HCT116 (cell line): ENCODE measurements at regions not wholly inside any gene's neighbourhood (a gene's known extent, or its start where the extent isn't known, plus 50 kb on each side); places are given as distances from the start of the nearest gene placed in this dataset.

Experiments used
- ATAC-seq: fragments of 200-7000 bp; cut with Tn5 transposase; 2 replicates; pipeline ENCODE4 v1.9.1; 2020; ENCODE audit warnings: mild to moderate bottlenecking, moderate library complexity
- BruUV-seq: library from RNA; stranded (reverse); fragments of 400-500 nt; replicated peaks from 2 replicates; lab custom pipeline; 2021; lab: Mats Ljungman, UMichigan
- CTCF ChIA-PET: fragments of 300-600 bp; sonication (Branson Sonifier 250); formaldehyde crosslinking; loops from one replicate; lab custom pipeline; 2021; ENCODE audit warnings: antibody characterized with exemption; lab: Charles Lee
- POLR2A ChIA-PET: fragments of 300-600, 350-600 bp; sonication (Branson Sonifier 250); formaldehyde crosslinking; loops from one replicate; lab custom pipeline; 2021; ENCODE audit warnings: antibody characterized with exemption; lab: Charles Lee
- RAD21 ChIA-PET, 2 experiments: fragments of 300-600 bp; sonication (Branson Sonifier 250); formaldehyde crosslinking; loops; one replicate each; lab custom pipeline; 2023; ENCODE audit warnings: low total read pairs in 2 of 2; ENCODE audit not compliant: uncharacterized antibody in 2 of 2, unreplicated experiment in 2 of 2, low non-redundant PET in 1 of 2; lab: Charles Lee
- DNase-seq: peaks from one replicate; pipeline ENCODE4 v3.0.0-alpha.2; 2010; ENCODE audit warnings: low read depth, low spot score
- H2AFZ ChIP-seq: fragments of 200-600 bp; shearing (Covaris generic), sonication (generic); 2 replicates; pipeline ENCODE4 v1.6.1; 2017; ENCODE audit warnings: low read depth, mixed run types, mixed read lengths, antibody characterized with exemption, low read length; ENCODE audit not compliant: poor library complexity, severe bottlenecking
- H3K27ac ChIP-seq: 2 replicates; pipeline ENCODE4 v1.5.1; 2012; ENCODE audit warnings: low read depth, low read length
- H3K27me3 ChIP-seq: fragments of 200-600 bp; sonication (generic); 2 replicates; pipeline ENCODE4 v1.6.1; 2016; ENCODE audit warnings: mixed run types, low read length, mixed read lengths; ENCODE audit not compliant: insufficient read depth
- H3K36me3 ChIP-seq, 2 experiments: fragments of 200-500 bp in 1 of 2; fragments of 200-600 bp in 1 of 2; sonication (Bioruptor generic) in 1 of 2; sonication (generic) in 1 of 2; 2 replicates each; pipeline versions ENCODE4 v1.5.1 to v1.6.1; 2014 to 2016; ENCODE audit warnings: low read length in 2 of 2, inconsistent platforms in 1 of 2, mixed read lengths in 1 of 2, mixed run types in 1 of 2; ENCODE audit not compliant: insufficient read depth in 2 of 2, control insufficient read depth in 1 of 2
- H3K4me1 ChIP-seq, 2 experiments: fragments of 200-600 bp in 1 of 2; sonication (generic) in 1 of 2; 2 replicates each; pipeline versions ENCODE4 v1.5.1 to v1.6.1; 2012 to 2017; ENCODE audit warnings: low read length in 2 of 2, inconsistent platforms in 1 of 2, mild to moderate bottlenecking in 1 of 2, mixed read lengths in 1 of 2, mixed run types in 1 of 2, moderate library complexity in 1 of 2; ENCODE audit not compliant: insufficient read depth in 2 of 2, control insufficient read depth in 1 of 2
- H3K4me2 ChIP-seq: fragments of 200-600 bp; sonication (generic); 2 replicates; pipeline ENCODE4 v1.6.1; 2017; ENCODE audit warnings: mixed run types, low read length, mixed read lengths
- H3K4me3 ChIP-seq, 2 experiments: fragments of 200-600 bp in 1 of 2; sonication (generic) in 1 of 2; replicated peaks in 1 of 2; 2 replicates each; pipeline ENCODE4 v1.5.1; 2011 to 2016; ENCODE audit warnings: low read length in 2 of 2, control low read depth in 1 of 2, low read depth in 1 of 2, mild to moderate bottlenecking in 1 of 2, mixed read lengths in 1 of 2, mixed run types in 1 of 2
- H3K79me2 ChIP-seq: fragments of 200-600 bp; sonication (generic); 2 replicates; pipeline ENCODE4 v1.6.1; 2017; ENCODE audit warnings: mild to moderate bottlenecking, mixed run types, low read length, moderate library complexity, mixed read lengths; ENCODE audit not compliant: insufficient read depth
- H3K9ac ChIP-seq: fragments of 200-600 bp; sonication (generic); 2 replicates; pipeline ENCODE4 v1.6.1; 2016; ENCODE audit warnings: low read length, mixed read lengths
- H3K9me2 ChIP-seq: fragments of 200-600 bp; sonication (generic), shearing (Covaris generic); 2 replicates; pipeline ENCODE4 v1.6.1; 2017; ENCODE audit warnings: mixed run types, mild to moderate bottlenecking, moderate library complexity; ENCODE audit not compliant: insufficient read depth
- H3K9me3 ChIP-seq, 2 experiments: fragments of 200-500 bp in 1 of 2; fragments of 200-600 bp in 1 of 2; sonication (Bioruptor generic) in 1 of 2; sonication (generic) in 1 of 2; 2 replicates each; pipeline ENCODE4 v1.6.1; 2014 to 2017; ENCODE audit warnings: low read length in 2 of 2, mixed read lengths in 2 of 2, inconsistent platforms in 1 of 2, low read depth in 1 of 2, mild to moderate bottlenecking in 1 of 2, mixed run types in 1 of 2, moderate library complexity in 1 of 2; ENCODE audit not compliant: control insufficient read depth in 1 of 2, insufficient read depth in 1 of 2
- H4K20me1 ChIP-seq: fragments of 200-600 bp; sonication (generic), shearing (Covaris generic); 2 replicates; pipeline ENCODE4 v1.6.1; 2017; ENCODE audit warnings: mixed run types, mild to moderate bottlenecking, moderate library complexity; ENCODE audit not compliant: insufficient read depth
- ATF3 ChIP-seq: IDR thresholded peaks from 2 replicates; pipeline ENCODE4 v1.6.1; 2012
- CBX3 ChIP-seq: IDR thresholded peaks from 2 replicates; pipeline ENCODE4 v1.6.1; 2012; ENCODE audit warnings: low read depth
- CTCF ChIP-seq, 3 experiments: fragments of 200-600 bp in 1 of 3; sonication (generic) in 1 of 3; IDR thresholded peaks in 2 of 3; conservative IDR thresholded peaks in 1 of 3; 2 replicates each; pipeline ENCODE4 v1.5.1; 2012 to 2017; ENCODE audit warnings: low read depth in 2 of 3, low read length in 2 of 3, antibody characterized with exemption in 1 of 3, borderline replicate concordance in 1 of 3, control low read depth in 1 of 3, mild to moderate bottlenecking in 1 of 3, mixed read lengths in 1 of 3, mixed run types in 1 of 3, moderate library complexity in 1 of 3; ENCODE audit not compliant: insufficient read depth in 1 of 3
- EGR1 ChIP-seq: IDR thresholded peaks from 2 replicates; pipeline ENCODE4 v1.6.1; 2012; ENCODE audit warnings: low read depth
- ELF1 ChIP-seq: IDR thresholded peaks from 2 replicates; pipeline ENCODE4 v1.6.1; 2012; ENCODE audit warnings: low read depth, borderline replicate concordance
- EZH2 ChIP-seq: fragments of 200-600 bp; sonication (generic); IDR thresholded peaks from 2 replicates; pipeline ENCODE4 v1.6.1; 2017; ENCODE audit warnings: antibody characterized with exemption, mixed run types
- FOSL1 ChIP-seq: IDR thresholded peaks from 2 replicates; pipeline ENCODE4 v1.6.1; 2012; ENCODE audit warnings: low read depth
- POLR2AphosphoS5 ChIP-seq: IDR thresholded peaks from 2 replicates; pipeline ENCODE4 v1.6.1; 2011; ENCODE audit warnings: mild to moderate bottlenecking, low read depth, low read length, moderate library complexity
- RAD21 ChIP-seq: IDR thresholded peaks from 2 replicates; pipeline ENCODE4 v1.6.1; 2012; ENCODE audit warnings: low read depth, mild to moderate bottlenecking
- SIN3A ChIP-seq: IDR thresholded peaks from 2 replicates; pipeline ENCODE4 v1.6.1; 2012; ENCODE audit warnings: low read depth
- SRF ChIP-seq: IDR thresholded peaks from 2 replicates; pipeline ENCODE4 v1.6.1; 2012; ENCODE audit warnings: low read depth
- ZNF274 ChIP-seq: fragments of 200-500 bp; sonication (Bioruptor generic); IDR thresholded peaks from 2 replicates; pipeline ENCODE4 v1.6.1; 2014; ENCODE audit warnings: mild to moderate bottlenecking, low read depth, low read length, inconsistent platforms
- intact Hi-C: fragments of 100-400 bp; cut with micrococcal nuclease; formaldehyde crosslinking; loops from 2 replicates; pipeline ENCODE4 v1.10.0; 2022

DNA sequence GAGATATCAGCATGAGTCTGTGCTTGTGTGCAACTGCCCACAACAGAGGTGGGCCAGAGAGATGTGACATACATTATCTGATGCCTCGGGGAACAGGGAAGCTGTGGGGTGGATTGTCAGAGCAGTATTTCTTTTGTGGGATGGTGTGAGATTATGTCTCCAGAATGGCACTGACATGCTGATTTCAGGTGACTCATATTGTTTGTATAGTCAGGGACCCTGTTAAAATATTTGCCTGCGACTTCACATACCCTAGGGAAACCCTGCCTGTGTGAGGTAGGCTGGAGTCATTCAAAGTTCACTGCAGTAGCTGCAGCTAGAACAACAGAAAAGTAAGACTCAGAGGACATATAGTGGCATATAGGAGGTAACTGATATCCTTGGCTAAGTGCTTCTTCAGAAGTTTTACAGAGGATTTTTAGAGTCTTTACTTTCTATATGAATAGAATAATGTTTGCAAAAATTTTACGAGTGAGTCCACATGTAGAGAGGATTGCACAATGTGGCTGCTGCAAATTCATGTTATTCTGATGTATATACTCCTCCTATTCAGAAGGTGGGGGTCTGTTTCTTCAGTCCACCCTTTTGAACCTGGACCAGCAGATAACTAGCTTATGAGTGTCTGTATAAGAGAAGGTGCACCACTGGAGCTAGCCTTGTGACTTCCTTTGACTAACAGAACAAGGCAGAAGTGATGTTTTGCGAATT, 89.3 kb downstream of the MACIR start:
- Histone ChIP-seq H2AFZ (no peak overlapping the region), H3K9ac (no peak overlapping the region), H3K27ac (no peak overlapping the region), H3K9me2 (no peaks in the 10 kb centered on the region; the same call in 1 of the 2 replicates), H3K9me3 (no peaks in the 10 kb centered on the region), H3K27me3 (no peaks in the 10 kb centered on the region), H3K4me1 (no peaks in the 10 kb centered on the region), H4K20me1 (no peaks in the 10 kb centered on the region), H3K79me2 (no peaks in the 10 kb centered on the region), H3K36me3 (no peaks in the 10 kb centered on the region), H3K4me2 (no peak overlapping the region), H3K4me3 (no peak overlapping the region)
- ChIA-PET POLR2A (no interaction called here), RAD21 (no interaction called here), CTCF (no interaction called here)
- intact Hi-C loops = no loop called here
- no peak for TF ChIP-seq SIN3A
- no peak for TF ChIP-seq SRF
- TF ChIP-seq ELF1 = no peak
- no peak for TF ChIP-seq EZH2
- TF ChIP-seq EGR1 = no peak
- TF ChIP-seq ATF3 = no peak
- no peak for TF ChIP-seq RAD21
- no peak for TF ChIP-seq CTCF (IDR thresholded peaks at IDR 0.05 in 2 of 3, conservative IDR thresholded peaks at IDR 0.05 in 1 of 3; ENCODE audit: borderline replicate concordance in 1 of 3, insufficient read depth in 1 of 3, low read depth in 2 of 3, low read length in 2 of 3)
- no peak for TF ChIP-seq CBX3
- no peak for TF ChIP-seq ZNF274
- TF ChIP-seq FOSL1 = no peak
- TF ChIP-seq POLR2AphosphoS5 = no peak
- DNase-seq = no peak
- BruUV-seq = no TSS peak
- no peak for ATAC-seq
